ENCODE measurements at regions not wholly inside any gene's neighbourhood (a gene's known extent, or its start where the extent isn't known, plus 50 kb on each side); places are given as distances from the start of the nearest gene placed in this dataset.

DNA sequence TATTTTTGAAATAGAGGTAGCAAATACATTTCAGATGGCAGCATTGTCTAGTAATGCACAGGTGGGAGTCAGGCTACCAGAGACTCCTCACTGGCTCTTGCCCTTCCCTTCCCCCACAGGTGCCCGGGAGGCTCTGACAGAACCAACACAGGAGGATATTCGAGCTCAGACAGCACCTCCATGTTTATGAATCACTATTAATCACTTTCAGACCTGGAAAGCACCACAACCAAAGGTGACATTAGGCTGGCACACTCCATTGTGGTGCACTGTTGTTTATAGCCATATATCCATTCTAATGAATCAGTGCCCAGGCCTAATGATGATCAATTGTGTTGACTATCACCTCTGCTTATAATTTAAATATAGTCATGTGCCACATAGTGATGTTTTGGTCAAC, 107.8 kb upstream of the NAMPT start:
- TF ChIP-seq EZH2 (IDR thresholded peaks at IDR 0.05; ENCODE audit: borderline replicate concordance, low read depth, low read length, poor library complexity, severe bottlenecking), result no peak
- TF ChIP-seq, protein P1, sequence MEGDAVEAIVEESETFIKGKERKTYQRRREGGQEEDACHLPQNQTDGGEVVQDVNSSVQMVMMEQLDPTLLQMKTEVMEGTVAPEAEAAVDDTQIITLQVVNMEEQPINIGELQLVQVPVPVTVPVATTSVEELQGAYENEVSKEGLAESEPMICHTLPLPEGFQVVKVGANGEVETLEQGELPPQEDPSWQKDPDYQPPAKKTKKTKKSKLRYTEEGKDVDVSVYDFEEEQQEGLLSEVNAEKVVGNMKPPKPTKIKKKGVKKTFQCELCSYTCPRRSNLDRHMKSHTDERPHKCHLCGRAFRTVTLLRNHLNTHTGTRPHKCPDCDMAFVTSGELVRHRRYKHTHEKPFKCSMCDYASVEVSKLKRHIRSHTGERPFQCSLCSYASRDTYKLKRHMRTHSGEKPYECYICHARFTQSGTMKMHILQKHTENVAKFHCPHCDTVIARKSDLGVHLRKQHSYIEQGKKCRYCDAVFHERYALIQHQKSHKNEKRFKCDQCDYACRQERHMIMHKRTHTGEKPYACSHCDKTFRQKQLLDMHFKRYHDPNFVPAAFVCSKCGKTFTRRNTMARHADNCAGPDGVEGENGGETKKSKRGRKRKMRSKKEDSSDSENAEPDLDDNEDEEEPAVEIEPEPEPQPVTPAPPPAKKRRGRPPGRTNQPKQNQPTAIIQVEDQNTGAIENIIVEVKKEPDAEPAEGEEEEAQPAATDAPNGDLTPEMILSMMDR (conservative IDR thresholded peaks at IDR 0.05; ENCODE audit: low read depth, low read length), result no peak
- H3K4me3 ChIP-seq (ENCODE audit: low read depth, low read length, poor library complexity, severe bottlenecking), result no peak overlapping the region
- no TSS peak for BruUV-seq (replicated peaks)
- intact Hi-C loops (cut with micrococcal nuclease; ENCODE audit: unreplicated experiment), result no loop called here
- ChIA-PET POLR2A (ENCODE audit: low non-redundant PET) (no interaction called here), CTCF (no interaction called here)
- no peaks in the 10 kb centered on the region for H3K9me3 ChIP-seq (ENCODE audit: low read depth, low read length, poor library complexity, severe bottlenecking)
- H3K27me3 ChIP-seq (replicated peaks; ENCODE audit: insufficient read depth, low read depth, low read length, poor library complexity), result peaks cover 3% of the 10 kb centered on the region
- H3K4me1 ChIP-seq (ENCODE audit: insufficient read depth, low read length, poor library complexity, severe bottlenecking), result no peaks in the 10 kb centered on the region
- H3K27ac ChIP-seq (ENCODE audit: low read depth, low read length, poor library complexity, severe bottlenecking), result no peak overlapping the region
- DNase-seq (ENCODE audit: low spot score), result no peak
- no peaks in the 10 kb centered on the region for H3K36me3 ChIP-seq (ENCODE audit: insufficient read depth, low read length, poor library complexity, severe bottlenecking)

DNA sequence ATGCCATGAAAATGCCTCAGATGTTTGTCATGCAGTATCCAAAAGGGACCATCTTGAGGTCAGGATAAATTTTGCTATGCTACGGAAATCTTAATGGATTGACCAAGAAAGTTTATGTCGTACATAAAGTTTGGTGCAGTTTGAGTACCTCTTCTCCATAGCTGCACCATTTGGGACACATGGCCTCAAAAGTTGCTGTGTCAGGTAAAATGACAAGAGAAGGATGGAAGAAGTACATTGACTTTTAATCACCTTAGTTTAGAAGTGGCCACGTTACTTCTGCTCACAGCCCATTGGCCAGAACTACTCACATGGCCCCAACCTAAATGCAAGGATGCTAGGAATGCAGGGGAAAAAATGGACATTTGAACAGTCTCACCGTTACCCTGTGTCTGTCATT, 107.4 kb upstream of the NAMPT start:
- intact Hi-C loops (cut with micrococcal nuclease; ENCODE audit: unreplicated experiment), result no loop called here
- TF ChIP-seq EZH2 (IDR thresholded peaks at IDR 0.05; ENCODE audit: borderline replicate concordance, low read depth, low read length, poor library complexity, severe bottlenecking), result no peak
- TF ChIP-seq, protein P1 (conservative IDR thresholded peaks at IDR 0.05; ENCODE audit: low read depth, low read length), result no peak
- CTCF ChIA-PET, result no interaction called here
- Histone ChIP-seq H3K4me1 (ENCODE audit: insufficient read depth, low read length, poor library complexity, severe bottlenecking) (no peaks in the 10 kb centered on the region), H3K9me3 (ENCODE audit: low read depth, low read length, poor library complexity, severe bottlenecking) (no peaks in the 10 kb centered on the region), H3K27ac (ENCODE audit: low read depth, low read length, poor library complexity, severe bottlenecking) (no peak overlapping the region), H3K4me3 (ENCODE audit: low read depth, low read length, poor library complexity, severe bottlenecking) (no peak overlapping the region), H3K36me3 (ENCODE audit: insufficient read depth, low read length, poor library complexity, severe bottlenecking) (no peaks in the 10 kb centered on the region), H3K27me3 (replicated peaks; ENCODE audit: insufficient read depth, low read depth, low read length, poor library complexity) (peaks cover 3% of the 10 kb centered on the region)
- POLR2A ChIA-PET (ENCODE audit: low non-redundant PET), result no interaction called here
- BruUV-seq (replicated peaks), result no TSS peak
- DNase-seq (ENCODE audit: low spot score), result no peak

DNA sequence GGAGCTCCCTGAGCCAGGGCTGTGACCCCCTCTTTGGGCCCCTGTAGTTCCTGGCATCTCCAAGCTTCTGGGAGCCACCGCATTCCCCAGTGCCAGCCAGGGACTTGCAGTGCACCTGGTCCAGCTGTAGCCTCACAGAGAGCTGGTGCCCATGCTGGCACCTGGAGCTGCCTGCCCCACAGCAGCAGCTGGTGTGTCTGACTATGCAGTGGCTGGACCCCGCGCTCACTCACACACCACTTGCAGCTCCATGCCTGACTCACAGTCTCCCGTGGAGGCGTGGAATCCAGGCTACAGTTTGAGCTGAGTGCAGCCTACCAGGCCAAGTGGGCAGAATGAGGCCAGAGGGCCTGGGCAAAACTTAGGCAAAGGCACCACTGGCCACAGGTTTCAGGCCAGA, 102.2 kb upstream of the NAMPT start:
- ChIA-PET POLR2A (ENCODE audit: low non-redundant PET) (no interaction called here), CTCF (no interaction called here)
- H3K4me1 ChIP-seq (ENCODE audit: insufficient read depth, low read length, poor library complexity, severe bottlenecking), result no peaks in the 10 kb centered on the region
- no peak for DNase-seq (ENCODE audit: low spot score)
- no peaks in the 10 kb centered on the region for H3K36me3 ChIP-seq (ENCODE audit: insufficient read depth, low read length, poor library complexity, severe bottlenecking)
- H3K27ac ChIP-seq (ENCODE audit: low read depth, low read length, poor library complexity, severe bottlenecking), result no peak overlapping the region
- TF ChIP-seq, protein P1 (conservative IDR thresholded peaks at IDR 0.05; ENCODE audit: low read depth, low read length), result no peak
- TF ChIP-seq EZH2 (IDR thresholded peaks at IDR 0.05; ENCODE audit: borderline replicate concordance, low read depth, low read length, poor library complexity, severe bottlenecking), result no peak
- no peaks in the 10 kb centered on the region for H3K9me3 ChIP-seq (ENCODE audit: low read depth, low read length, poor library complexity, severe bottlenecking)
- no TSS peak for BruUV-seq (replicated peaks)
- no peak overlapping the region for H3K4me3 ChIP-seq (ENCODE audit: low read depth, low read length, poor library complexity, severe bottlenecking)
- intact Hi-C loops (cut with micrococcal nuclease; ENCODE audit: unreplicated experiment), result no loop called here
- no peaks in the 10 kb centered on the region for H3K27me3 ChIP-seq (replicated peaks; ENCODE audit: insufficient read depth, low read depth, low read length, poor library complexity)

Measured in A673 (cell line).